DOHH2 (cell line): ENCODE measurements at regions not wholly inside any gene's neighbourhood (a gene's known extent, or its start where the extent isn't known, plus 50 kb on each side); places are given as distances from the start of the nearest gene placed in this dataset.

ENCODE experiments used
- H3F3A ChIP-seq: fragments of 200-600 bp; sonication (generic), shearing (Covaris generic); 2 replicates; pipeline ENCODE4 v1.6.0; 2016; ENCODE audit warnings: antibody characterized with exemption, mild to moderate bottlenecking; ENCODE audit not compliant: control insufficient read depth, insufficient read depth
- H3K27ac ChIP-seq: fragments of 200-600 bp; sonication (generic); 2 replicates; pipeline ENCODE4 v1.5.1; 2014; ENCODE audit warnings: low read depth, mild to moderate bottlenecking, low read length, moderate library complexity
- H3K27me3 ChIP-seq: fragments of 200-600 bp; sonication (generic); 2 replicates; pipeline ENCODE4 v1.6.1; 2014; ENCODE audit warnings: mild to moderate bottlenecking, low read length, mixed read lengths; ENCODE audit not compliant: control insufficient read depth
- H3K36me3 ChIP-seq: fragments of 200-600 bp; sonication (generic); 2 replicates; pipeline ENCODE4 v1.6.1; 2014; ENCODE audit warnings: mild to moderate bottlenecking, low read length, moderate library complexity, mixed read lengths; ENCODE audit not compliant: control insufficient read depth
- H3K4me1 ChIP-seq: fragments of 200-600 bp; sonication (generic); 2 replicates; pipeline ENCODE4 v1.6.1; 2014; ENCODE audit warnings: mild to moderate bottlenecking, low read length, mixed read lengths; ENCODE audit not compliant: control insufficient read depth
- H3K4me2 ChIP-seq: fragments of 200-600 bp; sonication (generic); 2 replicates; pipeline ENCODE4 v1.6.0; 2014; ENCODE audit warnings: mild to moderate bottlenecking, low read length, moderate library complexity
- H3K4me3 ChIP-seq: fragments of 200-600 bp; sonication (generic); 2 replicates; pipeline ENCODE4 v1.5.1; 2014; ENCODE audit warnings: mild to moderate bottlenecking, low read length, mixed read lengths
- H3K79me2 ChIP-seq: fragments of 200-600 bp; sonication (generic); 2 replicates; pipeline ENCODE4 v1.6.1; 2014; ENCODE audit warnings: mild to moderate bottlenecking, low read length, mixed read lengths; ENCODE audit not compliant: control insufficient read depth
- H3K9me2 ChIP-seq: fragments of 200-600 bp; sonication (generic); replicated peaks from 2 replicates; pipeline ENCODE4 v1.6.1; 2014; ENCODE audit warnings: mild to moderate bottlenecking, low read length, mixed read lengths; ENCODE audit not compliant: control insufficient read depth
- H3K9me3 ChIP-seq: fragments of 200-600 bp; sonication (generic); 2 replicates; pipeline ENCODE4 v1.6.1; 2014; ENCODE audit warnings: antibody characterized with exemption, low read length, mixed read lengths; ENCODE audit not compliant: control insufficient read depth, insufficient read depth
- H4K20me1 ChIP-seq: fragments of 200-600 bp; sonication (generic); 2 replicates; pipeline ENCODE4 v1.6.0; 2014; ENCODE audit warnings: low read depth, mild to moderate bottlenecking, antibody characterized with exemption, low read length, moderate library complexity; ENCODE audit not compliant: control insufficient read depth, insufficient read depth
- CTCF ChIP-seq: fragments of 200-600 bp; sonication (generic); IDR thresholded peaks from one replicate; pipeline ENCODE4 v1.5.1; 2014; ENCODE audit warnings: antibody characterized with exemption, mild to moderate bottlenecking, low read depth, low read length; ENCODE audit not compliant: poor library complexity, severe bottlenecking
- EZH2phosphoT487 ChIP-seq: fragments of 200-600 bp; sonication (generic); IDR thresholded peaks from 2 replicates; pipeline ENCODE4 v1.6.1; 2017; ENCODE audit warnings: borderline replicate concordance, mild to moderate bottlenecking, antibody characterized with exemption, low read length, moderate library complexity, mixed read lengths

- no peak for TF ChIP-seq EZH2phosphoT487
- TF ChIP-seq CTCF = no peak
- Histone ChIP-seq H3K79me2 (no peaks in the 10 kb centered on the region), H3K36me3 (no peaks in the 10 kb centered on the region), H4K20me1 (no peaks in the 10 kb centered on the region), H3K27me3 (no peaks in the 10 kb centered on the region), H3K27ac (no peak overlapping the region), H3K4me1 (no peaks in the 10 kb centered on the region), H3F3A (no peaks in the 10 kb centered on the region), H3K4me3 (no peak overlapping the region), H3K4me2 (no peak overlapping the region), H3K9me3 (peaks cover 5% of the 10 kb centered on the region; the same call in 1 of the 2 replicates), H3K9me2 (no peaks in the 10 kb centered on the region)
Observed at GRCh38 chr3:87836026-87836425, 222.8 kb downstream of the CGGBP1 start.

- Histone ChIP-seq H3F3A (no peaks in the 10 kb centered on the region), H3K27me3 (no peaks in the 10 kb centered on the region), H3K36me3 (no peaks in the 10 kb centered on the region), H3K9me2 (no peaks in the 10 kb centered on the region), H3K9me3 (peaks cover 5% of the 10 kb centered on the region; the same call in 1 of the 2 replicates), H3K4me3 (no peak overlapping the region), H3K27ac (no peak overlapping the region), H3K79me2 (no peaks in the 10 kb centered on the region), H3K4me1 (no peaks in the 10 kb centered on the region), H4K20me1 (no peaks in the 10 kb centered on the region), H3K4me2 (no peak overlapping the region)
- TF ChIP-seq EZH2phosphoT487 (no peak), CTCF (no peak)
Observed at GRCh38 chr3:87835236-87835635, 223.6 kb downstream of the CGGBP1 start.

- Histone ChIP-seq H4K20me1 (no peaks in the 10 kb centered on the region), H3F3A (no peaks in the 10 kb centered on the region), H3K27me3 (no peaks in the 10 kb centered on the region), H3K36me3 (no peaks in the 10 kb centered on the region), H3K9me2 (no peaks in the 10 kb centered on the region), H3K79me2 (no peaks in the 10 kb centered on the region), H3K4me2 (no peak overlapping the region), H3K4me3 (no peak overlapping the region), H3K4me1 (no peaks in the 10 kb centered on the region), H3K27ac (no peak overlapping the region), H3K9me3 (no peaks in the 10 kb centered on the region)
- TF ChIP-seq EZH2phosphoT487 = no peak
- no peak for TF ChIP-seq CTCF
Observed at GRCh38 chr3:87834327-87834726, 224.5 kb downstream of the CGGBP1 start.

GRCh38 chr3:87833039-87833377, 225.8 kb downstream of the CGGBP1 start:
- Histone ChIP-seq H3K4me2 (no peak overlapping the region), H3K9me2 (no peaks in the 10 kb centered on the region), H3K27ac (no peak overlapping the region), H4K20me1 (no peaks in the 10 kb centered on the region), H3K27me3 (no peaks in the 10 kb centered on the region), H3K79me2 (no peaks in the 10 kb centered on the region), H3K4me3 (no peak overlapping the region), H3K4me1 (no peaks in the 10 kb centered on the region), H3F3A (no peaks in the 10 kb centered on the region), H3K9me3 (no peaks in the 10 kb centered on the region), H3K36me3 (no peaks in the 10 kb centered on the region)
- no peak for TF ChIP-seq EZH2phosphoT487
- TF ChIP-seq CTCF = no peak
